SU-DHL-6 (cell line): ENCODE measurements at regions not wholly inside any gene's neighbourhood (a gene's known extent, or its start where the extent isn't known, plus 50 kb on each side); places are given as distances from the start of the nearest gene placed in this dataset.

Source experiments
- H2AFZ ChIP-seq: fragments of 200-600 bp; sonication (generic); 2 replicates; pipeline ENCODE4 v1.6.1; 2014; ENCODE audit warnings: low read depth, mild to moderate bottlenecking, moderate library complexity, mixed read lengths, antibody characterized with exemption, low read length; ENCODE audit not compliant: severe bottlenecking
- H3F3A ChIP-seq: fragments of 200-600 bp; shearing (Covaris generic); 2 replicates; pipeline ENCODE4 v1.6.0; 2016; ENCODE audit warnings: antibody characterized with exemption, mild to moderate bottlenecking; ENCODE audit not compliant: insufficient read depth
- H3K27ac ChIP-seq: fragments of 200-600 bp; sonication (generic); 2 replicates; pipeline ENCODE4 v1.5.1; 2016; ENCODE audit warnings: low read depth, mild to moderate bottlenecking, low read length, moderate library complexity, mixed read lengths
- H3K27me3 ChIP-seq: fragments of 200-600 bp; sonication (generic), shearing (Covaris generic); 2 replicates; pipeline ENCODE4 v1.6.0; 2014; ENCODE audit warnings: mild to moderate bottlenecking, low read length
- H3K36me3 ChIP-seq: fragments of 200-600 bp; sonication (generic); 2 replicates; pipeline ENCODE4 v1.6.1; 2014; ENCODE audit warnings: mild to moderate bottlenecking, low read length, mixed read lengths
- H3K4me2 ChIP-seq: fragments of 300-600, 200-600 bp; shearing (Covaris generic), sonication (generic); 2 replicates; pipeline ENCODE4 v1.6.0; 2014; ENCODE audit warnings: low read length, low read depth, mild to moderate bottlenecking; ENCODE audit not compliant: poor library complexity, severe bottlenecking
- H3K4me3 ChIP-seq: fragments of 200-600 bp; sonication (generic); 2 replicates; pipeline ENCODE4 v1.5.1; 2014; ENCODE audit warnings: antibody characterized with exemption, low read length, mild to moderate bottlenecking, mixed read lengths; ENCODE audit not compliant: insufficient read depth, poor library complexity, severe bottlenecking
- H3K79me2 ChIP-seq: fragments of 200-600 bp; sonication (generic); 2 replicates; pipeline ENCODE4 v1.6.1; 2014; ENCODE audit warnings: mild to moderate bottlenecking, low read length, moderate library complexity; ENCODE audit not compliant: insufficient read depth
- H3K9ac ChIP-seq: fragments of 200-600 bp; sonication (generic); 2 replicates; pipeline ENCODE4 v1.7.0; 2014; ENCODE audit warnings: mild to moderate bottlenecking, low read length
- H3K9me2 ChIP-seq: fragments of 200-600 bp; sonication (generic); replicated peaks from 2 replicates; pipeline ENCODE4 v1.6.1; 2014; ENCODE audit warnings: low read length; ENCODE audit not compliant: insufficient read depth
- H3K9me3 ChIP-seq: fragments of 200-600 bp; sonication (generic); 2 replicates; pipeline ENCODE4 v1.6.1; 2014; ENCODE audit warnings: low read length, mixed read lengths; ENCODE audit not compliant: insufficient read depth
- H4K20me1 ChIP-seq: fragments of 200-600 bp; sonication (generic); 2 replicates; pipeline ENCODE4 v1.6.1; 2014; ENCODE audit warnings: low read depth, mild to moderate bottlenecking, antibody characterized with exemption, low read length, moderate library complexity, mixed read lengths
- EZH2phosphoT487 ChIP-seq: fragments of 200-600 bp; sonication (generic), shearing (Covaris generic); conservative IDR thresholded peaks from 2 replicates; pipeline ENCODE4 v1.6.1; 2018; ENCODE audit warnings: mild to moderate bottlenecking, antibody characterized with exemption, low read length, moderate library complexity, mixed read lengths
- TF ChIP-seq, protein P1 (sequence below): fragments of 200-600 bp; sonication (generic); IDR thresholded peaks from one replicate; pipeline ENCODE4 v1.5.1; 2017; ENCODE audit warnings: antibody characterized with exemption, mild to moderate bottlenecking, low read length, moderate library complexity; ENCODE audit not compliant: insufficient read depth, poor library complexity, severe bottlenecking

GRCh38 chr6:168374051-168374502 lies 54.5 kb upstream of the DACT2 start:
- no peaks in the 10 kb centered on the region for H3K79me2 ChIP-seq
- H3K9me3 ChIP-seq, result 0 out of 2 replicates have a peak, but pooled peaks cover 8% of the 10 kb centered on the region
- TF ChIP-seq, protein P1, sequence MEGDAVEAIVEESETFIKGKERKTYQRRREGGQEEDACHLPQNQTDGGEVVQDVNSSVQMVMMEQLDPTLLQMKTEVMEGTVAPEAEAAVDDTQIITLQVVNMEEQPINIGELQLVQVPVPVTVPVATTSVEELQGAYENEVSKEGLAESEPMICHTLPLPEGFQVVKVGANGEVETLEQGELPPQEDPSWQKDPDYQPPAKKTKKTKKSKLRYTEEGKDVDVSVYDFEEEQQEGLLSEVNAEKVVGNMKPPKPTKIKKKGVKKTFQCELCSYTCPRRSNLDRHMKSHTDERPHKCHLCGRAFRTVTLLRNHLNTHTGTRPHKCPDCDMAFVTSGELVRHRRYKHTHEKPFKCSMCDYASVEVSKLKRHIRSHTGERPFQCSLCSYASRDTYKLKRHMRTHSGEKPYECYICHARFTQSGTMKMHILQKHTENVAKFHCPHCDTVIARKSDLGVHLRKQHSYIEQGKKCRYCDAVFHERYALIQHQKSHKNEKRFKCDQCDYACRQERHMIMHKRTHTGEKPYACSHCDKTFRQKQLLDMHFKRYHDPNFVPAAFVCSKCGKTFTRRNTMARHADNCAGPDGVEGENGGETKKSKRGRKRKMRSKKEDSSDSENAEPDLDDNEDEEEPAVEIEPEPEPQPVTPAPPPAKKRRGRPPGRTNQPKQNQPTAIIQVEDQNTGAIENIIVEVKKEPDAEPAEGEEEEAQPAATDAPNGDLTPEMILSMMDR, result no peak
- no peak for TF ChIP-seq EZH2phosphoT487
- no peak overlapping the region for H3K4me3 ChIP-seq
- no peaks in the 10 kb centered on the region for H4K20me1 ChIP-seq
- H3K9ac ChIP-seq, result no peak overlapping the region
- no peaks in the 10 kb centered on the region for H3F3A ChIP-seq
- no peaks in the 10 kb centered on the region for H3K36me3 ChIP-seq
- H3K27me3 ChIP-seq, result no peaks in the 10 kb centered on the region
- no peaks in the 10 kb centered on the region for H3K9me2 ChIP-seq
- no peak overlapping the region for H3K27ac ChIP-seq
- H2AFZ ChIP-seq, result no peak overlapping the region
- no peak overlapping the region for H3K4me2 ChIP-seq

- no peak overlapping the region for H2AFZ ChIP-seq
- H3K27ac ChIP-seq, result no peak overlapping the region
- no peak overlapping the region for H3K9ac ChIP-seq
- H3K36me3 ChIP-seq, result no peaks in the 10 kb centered on the region
- H3K9me2 ChIP-seq, result no peaks in the 10 kb centered on the region
- no peaks in the 10 kb centered on the region for H4K20me1 ChIP-seq
- 0 out of 2 replicates have a peak, but pooled peaks cover 8% of the 10 kb centered on the region for H3K9me3 ChIP-seq
- no peaks in the 10 kb centered on the region for H3F3A ChIP-seq
- no peak overlapping the region for H3K4me2 ChIP-seq
- no peaks in the 10 kb centered on the region for H3K79me2 ChIP-seq
- no peak overlapping the region for H3K4me3 ChIP-seq
- no peaks in the 10 kb centered on the region for H3K27me3 ChIP-seq
- TF ChIP-seq, protein P1, result no peak
Measured at GRCh38 chr6:168374541-168375071, 55.0 kb upstream of the DACT2 start.

GRCh38 chr6:168376120-168376519 lies 56.5 kb upstream of the DACT2 start:
- no peak overlapping the region for H3K27ac ChIP-seq
- TF ChIP-seq, protein P1, result no peak
- TF ChIP-seq EZH2phosphoT487, result no peak
- 0 out of 2 replicates have a peak, but pooled peaks cover 8% of the 10 kb centered on the region for H3K9me3 ChIP-seq
- H3K9ac ChIP-seq, result no peak overlapping the region
- no peak overlapping the region for H3K4me3 ChIP-seq
- no peaks in the 10 kb centered on the region for H3F3A ChIP-seq
- no peak overlapping the region for H2AFZ ChIP-seq
- H3K4me2 ChIP-seq, result no peak overlapping the region
- H3K36me3 ChIP-seq, result no peaks in the 10 kb centered on the region
- no peaks in the 10 kb centered on the region for H3K79me2 ChIP-seq
- H4K20me1 ChIP-seq, result no peaks in the 10 kb centered on the region
- H3K9me2 ChIP-seq, result no peaks in the 10 kb centered on the region
- H3K27me3 ChIP-seq, result no peaks in the 10 kb centered on the region
